ENCODE measurements at regions not wholly inside any gene's neighbourhood (a gene's known extent, or its start where the extent isn't known, plus 50 kb on each side); places are given as distances from the start of the nearest gene placed in this dataset.
"Not testable (repeated sequence)": the region's sequence is repeated elsewhere in the genome, so short reads cannot be mapped to it uniquely, and the experiment has no call there.

GRCh38 chr6:144395014-144395413 is 109.9 kb downstream of the UTRN start:
- DNase-seq (ENCODE audit: low spot score) = no peak

GRCh38 chr6:144395826-144396225 is 110.7 kb downstream of the UTRN start:
- no peak for DNase-seq (ENCODE audit: low spot score)

GRCh38 chr6:144397141-144397540 is 112.0 kb downstream of the UTRN start:
- no peak for DNase-seq (ENCODE audit: low spot score)

GRCh38 chr6:144400321-144400720 is 115.2 kb downstream of the UTRN start:
- no peak for DNase-seq (ENCODE audit: low spot score)

GRCh38 chr6:144401736-144402733 is 116.9 kb downstream of the UTRN start:
- no peak for DNase-seq (ENCODE audit: low spot score)

- DNase-seq (ENCODE audit: low spot score) = no peak
These were observed 117.6 kb downstream of the UTRN start for GRCh38 chr6:144402750-144403149.

- no peak for DNase-seq (ENCODE audit: low spot score)
These were observed 120.0 kb downstream of the UTRN start for GRCh38 chr6:144405163-144405562.

- no peak for DNase-seq (ENCODE audit: low spot score)
These were observed 121.7 kb downstream of the UTRN start for GRCh38 chr6:144406796-144407195.

GRCh38 chr6:144408161-144408560 is 123.0 kb downstream of the UTRN start:
- DNase-seq (ENCODE audit: low spot score) = no peak

GRCh38 chr6:144410059-144410458 is 124.9 kb downstream of the UTRN start:
- no peak for DNase-seq (ENCODE audit: low spot score)

- DNase-seq (ENCODE audit: low spot score) = not testable (repeated sequence)
These were observed 125.4 kb downstream of the UTRN start for GRCh38 chr6:144410574-144410973.

- no peak for DNase-seq (ENCODE audit: low spot score)
These were observed 126.5 kb downstream of the UTRN start for GRCh38 chr6:144411531-144412165.

GRCh38 chr6:144413418-144413817 is 128.3 kb downstream of the UTRN start:
- no peak for DNase-seq (ENCODE audit: low spot score)

GRCh38 chr6:144415014-144415413 is 129.9 kb downstream of the UTRN start:
- no peak for DNase-seq (ENCODE audit: low spot score)

GRCh38 chr6:144415835-144416237 is 130.7 kb downstream of the UTRN start:
- DNase-seq (ENCODE audit: low spot score) = no peak

GRCh38 chr6:144416244-144416643 is 131.1 kb downstream of the UTRN start:
- no peak for DNase-seq (ENCODE audit: low spot score)

- no peak for DNase-seq (ENCODE audit: low spot score)
These were observed 131.6 kb downstream of the UTRN start for GRCh38 chr6:144416773-144417172.

GRCh38 chr6:144417681-144418080 is 132.5 kb downstream of the UTRN start:
- DNase-seq (ENCODE audit: low spot score) = no peak

GRCh38 chr6:144418959-144419545 is 133.9 kb downstream of the UTRN start:
- no peak for DNase-seq (ENCODE audit: low spot score)

- no peak for DNase-seq (ENCODE audit: low spot score)
These were observed 138.0 kb downstream of the UTRN start for GRCh38 chr6:144423167-144423566.

- DNase-seq (ENCODE audit: low spot score) = no peak
These were observed 144.6 kb downstream of the UTRN start for GRCh38 chr6:144429753-144430152.

- not testable (repeated sequence) for DNase-seq (ENCODE audit: low spot score)
These were observed 148.3 kb downstream of the UTRN start for GRCh38 chr6:144433446-144433845.

All from D341Med (cell line).